Mesenteric fat pad (tissue), 1 donor: ENCODE measurements at regions not wholly inside any gene's neighbourhood (a gene's known extent, or its start where the extent isn't known, plus 50 kb on each side); places are given as distances from the start of the nearest gene placed in this dataset.
"Not testable (repeated sequence)": the region's sequence is repeated elsewhere in the genome, so short reads cannot be mapped to it uniquely, and the experiment has no call there.

Source experiments
- DNase-seq: peaks from one replicate; pipeline ENCODE4 v3.0.0-alpha.2; 2020; ENCODE audit warnings: low spot score
- donor health status: DM: yes; HTN: yes; CAD: no.

GRCh38 chr3:20406611-20407011 is 220.6 kb upstream of the SGO1 start:
- DNase-seq, result no peak

GRCh38 chr3:20405744-20406143 is 219.7 kb upstream of the SGO1 start:
- no peak for DNase-seq

- no peak for DNase-seq
Measured at GRCh38 chr3:20405231-20405630, 219.2 kb upstream of the SGO1 start.

GRCh38 chr3:20404741-20405100 is 218.7 kb upstream of the SGO1 start:
- no peak for DNase-seq

- no peak for DNase-seq
Measured at GRCh38 chr3:20403986-20404740, 218.2 kb upstream of the SGO1 start.

- no peak for DNase-seq
Measured at GRCh38 chr3:20401253-20401652, 215.2 kb upstream of the SGO1 start.

- no peak for DNase-seq
Measured at GRCh38 chr3:20400686-20401085, 214.7 kb upstream of the SGO1 start.

GRCh38 chr3:20400281-20400680 is 214.3 kb upstream of the SGO1 start:
- DNase-seq, result no peak

- no peak for DNase-seq
Measured at GRCh38 chr3:20396335-20396734, 210.3 kb upstream of the SGO1 start.

- DNase-seq, result no peak
Measured at GRCh38 chr3:20395692-20396091, 209.7 kb upstream of the SGO1 start.

GRCh38 chr3:20394243-20394642 is 208.2 kb upstream of the SGO1 start:
- no peak for DNase-seq

GRCh38 chr3:20391644-20392043 is 205.6 kb upstream of the SGO1 start:
- no peak for DNase-seq

- no peak for DNase-seq
Measured at GRCh38 chr3:20388971-20389370, 203.0 kb upstream of the SGO1 start.

- DNase-seq, result no peak
Measured at GRCh38 chr3:20380295-20380694, 194.3 kb upstream of the SGO1 start.

- DNase-seq, result no peak
Measured at GRCh38 chr3:20378315-20378714, 192.3 kb upstream of the SGO1 start.

GRCh38 chr3:20376665-20377217 is 190.7 kb upstream of the SGO1 start:
- no peak for DNase-seq

- DNase-seq, result no peak
Measured at GRCh38 chr3:20375302-20375701, 189.3 kb upstream of the SGO1 start.

- DNase-seq, result not testable (repeated sequence)
Measured at GRCh38 chr3:20370273-20371063, 184.5 kb upstream of the SGO1 start.

GRCh38 chr3:20361000-20361399 is 175.0 kb upstream of the SGO1 start:
- DNase-seq, result no peak

GRCh38 chr3:20353286-20353685 is 167.3 kb upstream of the SGO1 start:
- no peak for DNase-seq

- no peak for DNase-seq
Measured at GRCh38 chr3:20352546-20353179, 166.7 kb upstream of the SGO1 start.

- DNase-seq, result no peak
Measured at GRCh38 chr3:20350449-20350848, 164.4 kb upstream of the SGO1 start.
